Smooth muscle cell (in vitro differentiated cells): ENCODE measurements at regions not wholly inside any gene's neighbourhood (a gene's known extent, or its start where the extent isn't known, plus 50 kb on each side); places are given as distances from the start of the nearest gene placed in this dataset.
"Not testable (repeated sequence)": the region's sequence is repeated elsewhere in the genome, so short reads cannot be mapped to it uniquely, and the experiment has no call there.

Source experiments
- DNase-seq: peaks from one replicate; lab custom pipeline; 2025; ENCODE audit not compliant: unreplicated experiment; lab: John Stamatoyannopoulos, UW
- H2AFZ ChIP-seq: fragments of 200-600 bp; sonication (generic); 2 replicates; pipeline ENCODE4 v1.6.0; 2016; ENCODE audit warnings: antibody characterized with exemption, low read depth, mild to moderate bottlenecking
- H3F3A ChIP-seq: fragments of 200-600 bp; sonication (generic); 2 replicates; pipeline ENCODE4 v1.6.0; 2017; ENCODE audit warnings: antibody characterized with exemption, low read depth
- H3K27ac ChIP-seq: fragments of 200-600 bp; sonication (generic); 2 replicates; pipeline ENCODE4 v1.5.1; 2016; ENCODE audit warnings: low read depth, mild to moderate bottlenecking
- H3K27me3 ChIP-seq: fragments of 200-600 bp; sonication (generic); 2 replicates; pipeline ENCODE4 v1.6.1; 2016; ENCODE audit warnings: low read depth, mild to moderate bottlenecking
- H3K36me3 ChIP-seq: fragments of 200-600 bp; sonication (generic); 2 replicates; pipeline ENCODE4 v1.5.1; 2016; ENCODE audit warnings: low read depth
- H3K4me1 ChIP-seq: fragments of 200-600 bp; sonication (generic); 2 replicates; pipeline ENCODE4 v1.5.1; 2016; ENCODE audit warnings: low read depth
- H3K4me2 ChIP-seq: fragments of 200-600 bp; sonication (generic); 2 replicates; pipeline ENCODE4 v1.6.0; 2016; ENCODE audit warnings: mild to moderate bottlenecking
- H3K4me3 ChIP-seq: fragments of 200-600 bp; sonication (generic); 2 replicates; pipeline ENCODE4 v1.5.1; 2016; ENCODE audit warnings: mild to moderate bottlenecking
- H3K79me2 ChIP-seq: fragments of 200-600 bp; sonication (generic); 2 replicates; pipeline ENCODE4 v1.6.0; 2016; ENCODE audit warnings: low read depth, mild to moderate bottlenecking
- H3K9ac ChIP-seq: fragments of 200-600 bp; sonication (generic); 2 replicates; pipeline ENCODE4 v1.6.0; 2016; ENCODE audit warnings: low read depth
- H3K9me3 ChIP-seq: fragments of 200-600 bp; sonication (generic); replicated peaks from 2 replicates; pipeline ENCODE4 v1.5.1; 2016; ENCODE audit warnings: low read depth
- H4K20me1 ChIP-seq: fragments of 200-600 bp; sonication (generic); 2 replicates; pipeline ENCODE4 v1.6.0; 2016; ENCODE audit warnings: low read depth
- CTCF ChIP-seq: fragments of 200-600 bp; sonication (generic); IDR thresholded peaks from 2 replicates; pipeline ENCODE4 v1.5.1; 2017; ENCODE audit warnings: borderline replicate concordance, mild to moderate bottlenecking, antibody characterized with exemption; ENCODE audit not compliant: insufficient read depth, poor library complexity, severe bottlenecking
- WGBS: methylation state at CpG from one replicate; pipeline ENCODE4 v1.1.7; 2016; ENCODE audit warnings: low lambda C conversion rate; 5-methylcytosine and 5-hydroxymethylcytosine counted together

- no peak for TF ChIP-seq CTCF
- H3K4me1 ChIP-seq, result no peaks in the 10 kb centered on the region
- H2AFZ ChIP-seq, result no peak overlapping the region
- H4K20me1 ChIP-seq, result no peaks in the 10 kb centered on the region
- H3K27ac ChIP-seq, result no peak overlapping the region
- no peaks in the 10 kb centered on the region for H3K27me3 ChIP-seq
- WGBS, result 69% methylated on average over 5 of the region's 5 CpGs
- no peaks in the 10 kb centered on the region for H3K9me3 ChIP-seq
- no peak overlapping the region for H3K4me3 ChIP-seq
- no peaks in the 10 kb centered on the region for H3F3A ChIP-seq
- H3K79me2 ChIP-seq, result no peaks in the 10 kb centered on the region
- no peaks in the 10 kb centered on the region for H3K36me3 ChIP-seq
- no peak overlapping the region for H3K9ac ChIP-seq
- DNase-seq, result no peak
- H3K4me2 ChIP-seq, result no peak overlapping the region
These were observed 111.1 kb downstream of the KLF8 start for GRCh38 chrX:56343219-56343618.

- no peak overlapping the region for H2AFZ ChIP-seq
- H3F3A ChIP-seq, result no peaks in the 10 kb centered on the region
- H3K27me3 ChIP-seq, result no peaks in the 10 kb centered on the region
- no peak for DNase-seq
- no peak overlapping the region for H3K4me2 ChIP-seq
- H3K9ac ChIP-seq, result no peak overlapping the region
- no peaks in the 10 kb centered on the region for H3K79me2 ChIP-seq
- H3K4me1 ChIP-seq, result no peaks in the 10 kb centered on the region
- H4K20me1 ChIP-seq, result no peaks in the 10 kb centered on the region
- no peaks in the 10 kb centered on the region for H3K9me3 ChIP-seq
- no peak overlapping the region for H3K4me3 ChIP-seq
- H3K36me3 ChIP-seq, result no peaks in the 10 kb centered on the region
- TF ChIP-seq CTCF, result no peak
- H3K27ac ChIP-seq, result no peak overlapping the region
- 78% methylated on average over 5 of the region's 5 CpGs for WGBS
These were observed 111.5 kb downstream of the KLF8 start for GRCh38 chrX:56343664-56344063.

GRCh38 chrX:56358145-56358544, 126.0 kb downstream of the KLF8 start:
- H3K36me3 ChIP-seq, H3K4me2 ChIP-seq, H3K4me3 ChIP-seq, DNase-seq, H4K20me1 ChIP-seq, H3F3A ChIP-seq, H3K9me3 ChIP-seq, H3K27me3 ChIP-seq, H3K4me1 ChIP-seq, H3K27ac ChIP-seq, H3K9ac ChIP-seq, H3K79me2 ChIP-seq, H2AFZ ChIP-seq: not testable (repeated sequence)
- 73% methylated on average over 4 of the region's 4 CpGs for WGBS

GRCh38 chrX:56365171-56365570, 133.0 kb downstream of the KLF8 start:
- not testable (repeated sequence) for H3K4me1 ChIP-seq, H3K27me3 ChIP-seq, H3F3A ChIP-seq, H3K27ac ChIP-seq, H3K79me2 ChIP-seq, H3K9ac ChIP-seq, H3K36me3 ChIP-seq, H3K4me2 ChIP-seq, H4K20me1 ChIP-seq, H3K4me3 ChIP-seq, DNase-seq, H2AFZ ChIP-seq, H3K9me3 ChIP-seq
- WGBS, result 86% methylated on average over 2 of the region's 2 CpGs

- no peak for TF ChIP-seq CTCF
- H3K9ac ChIP-seq, result no peak overlapping the region
- no peak for DNase-seq
- no peak overlapping the region for H3K4me3 ChIP-seq
- H2AFZ ChIP-seq, result no peak overlapping the region
- no peak overlapping the region for H3K27ac ChIP-seq
- H3K79me2 ChIP-seq, result no peaks in the 10 kb centered on the region
- no peaks in the 10 kb centered on the region for H3K36me3 ChIP-seq
- 82% methylated on average over 9 of the region's 9 CpGs for WGBS
- no peaks in the 10 kb centered on the region for H3F3A ChIP-seq
- H4K20me1 ChIP-seq, result no peaks in the 10 kb centered on the region
- H3K27me3 ChIP-seq, result no peaks in the 10 kb centered on the region
- no peaks in the 10 kb centered on the region for H3K9me3 ChIP-seq
- no peak overlapping the region for H3K4me2 ChIP-seq
- H3K4me1 ChIP-seq, result no peaks in the 10 kb centered on the region
These were observed 134.7 kb downstream of the KLF8 start for GRCh38 chrX:56366901-56367300.
